Mesodermal cell (in vitro differentiated cells): ENCODE measurements at regions not wholly inside any gene's neighbourhood (a gene's known extent, or its start where the extent isn't known, plus 50 kb on each side); places are given as distances from the start of the nearest gene placed in this dataset.

Experiments used
- H3K27ac ChIP-seq: 2 replicates; pipeline ENCODE4 v1.7.0; 2013; ENCODE audit warnings: mild to moderate bottlenecking, low read depth, low read length, moderate library complexity; ENCODE audit not compliant: severe bottlenecking
- H3K36me3 ChIP-seq: 2 replicates; pipeline ENCODE4 v1.7.1; 2013; ENCODE audit warnings: mild to moderate bottlenecking, low read length, moderate library complexity; ENCODE audit not compliant: control insufficient read depth, insufficient read depth
- H3K4me1 ChIP-seq: one replicate; pipeline ENCODE4 v1.7.1; 2013; ENCODE audit warnings: mild to moderate bottlenecking, low read length; ENCODE audit not compliant: insufficient read depth, control insufficient read depth, poor library complexity, severe bottlenecking
- H3K4me3 ChIP-seq: 2 replicates; pipeline ENCODE4 v1.7.0; 2013; ENCODE audit warnings: low read length, control low read depth, mild to moderate bottlenecking; ENCODE audit not compliant: insufficient read depth, poor library complexity, severe bottlenecking; ENCODE audit errors: extremely low read depth
- H3K9me3 ChIP-seq: 2 replicates; pipeline ENCODE4 v1.7.1; 2013; ENCODE audit warnings: mild to moderate bottlenecking, low read length, moderate library complexity; ENCODE audit not compliant: control insufficient read depth
- WGBS, 2 experiments: methylation state at CpG; one replicate each; pipeline ENCODE4 v1.1.5; 2013; ENCODE audit warnings: missing lambda C conversion rate in 2 of 2; ENCODE audit not compliant: insufficient coverage in 2 of 2; 5-methylcytosine and 5-hydroxymethylcytosine counted together

DNA sequence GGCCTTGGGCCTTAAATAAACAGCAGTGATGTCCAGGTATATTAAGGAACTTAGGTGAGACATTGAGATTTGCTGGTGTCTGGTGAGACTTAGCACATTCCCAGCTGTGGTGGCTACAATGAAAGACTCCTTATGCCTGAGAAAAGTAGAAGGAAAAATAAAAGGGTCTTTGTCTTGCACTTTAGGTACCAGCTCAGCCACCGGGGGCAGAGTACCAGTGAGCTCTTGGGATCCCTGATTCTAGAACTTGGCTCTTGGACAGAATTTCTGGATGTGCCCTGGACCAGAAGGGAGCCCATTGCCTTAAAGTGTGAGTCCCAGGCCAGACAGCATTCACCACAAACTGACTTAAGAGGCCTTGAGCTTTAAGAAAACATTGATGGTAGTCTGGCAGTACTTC is 1038.7 kb downstream of the SORCS3 start:
- 71 to 89% methylated on average over 1 of the region's 1 CpG for WGBS, 2 experiments
- Histone ChIP-seq H3K27ac (no peak overlapping the region), H3K9me3 (peaks cover 4% of the 10 kb centered on the region), H3K4me3 (no peak overlapping the region), H3K36me3 (no peaks in the 10 kb centered on the region), H3K4me1 (no peaks in the 10 kb centered on the region)

DNA sequence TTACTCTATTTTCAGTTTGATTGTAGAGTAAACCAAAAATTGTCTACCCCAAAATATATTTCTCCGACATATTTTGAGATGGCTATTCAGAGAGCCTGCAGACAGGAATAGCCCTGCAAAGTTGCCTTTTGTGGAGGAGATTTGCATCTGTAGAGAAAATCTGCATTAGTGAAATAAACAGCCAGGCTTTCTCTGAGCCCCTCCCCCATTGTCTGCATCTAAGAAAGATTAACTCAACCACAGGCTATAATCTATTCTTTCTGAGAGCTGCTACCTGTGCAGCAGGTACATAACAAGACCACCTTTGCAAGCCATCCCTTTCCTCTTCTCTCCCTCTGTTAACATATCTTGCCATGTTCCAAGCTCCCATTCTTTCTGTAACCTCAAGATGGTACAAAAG is 1034.2 kb downstream of the SORCS3 start:
- Histone ChIP-seq H3K9me3 (peaks cover 4% of the 10 kb centered on the region), H3K27ac (no peak overlapping the region), H3K36me3 (no peaks in the 10 kb centered on the region), H3K4me3 (no peak overlapping the region), H3K4me1 (no peaks in the 10 kb centered on the region)
- no CpG with 5 or more reads among the region's 1 CpG for WGBS, 2 experiments

DNA sequence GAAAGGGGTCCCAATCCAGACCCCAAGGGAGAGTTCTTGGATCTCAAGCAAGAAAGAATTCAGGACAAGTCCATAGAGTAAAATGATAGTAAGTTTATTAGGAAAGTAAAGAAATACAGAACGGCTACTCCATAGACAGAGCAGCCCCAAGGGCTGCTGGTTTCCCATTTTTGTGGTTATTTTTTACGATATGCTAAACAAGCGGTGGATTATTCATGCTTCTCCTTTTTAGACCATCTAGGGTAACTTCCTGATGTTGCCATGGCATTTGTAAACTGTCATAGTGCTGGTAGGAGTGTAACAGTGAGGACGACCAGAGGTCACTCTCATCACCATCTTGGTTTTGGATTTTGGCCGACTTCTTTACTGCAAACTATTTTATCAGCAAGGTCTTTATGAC is 1033.4 kb downstream of the SORCS3 start:
- H3K9me3 ChIP-seq, result peaks cover 4% of the 10 kb centered on the region
- H3K36me3 ChIP-seq, result no peaks in the 10 kb centered on the region
- H3K27ac ChIP-seq, result no peak overlapping the region
- 90 to 93% methylated on average over 2 to 5 of the region's 5 CpGs for WGBS, 2 experiments
- no peak overlapping the region for H3K4me3 ChIP-seq
- H3K4me1 ChIP-seq, result no peaks in the 10 kb centered on the region

DNA sequence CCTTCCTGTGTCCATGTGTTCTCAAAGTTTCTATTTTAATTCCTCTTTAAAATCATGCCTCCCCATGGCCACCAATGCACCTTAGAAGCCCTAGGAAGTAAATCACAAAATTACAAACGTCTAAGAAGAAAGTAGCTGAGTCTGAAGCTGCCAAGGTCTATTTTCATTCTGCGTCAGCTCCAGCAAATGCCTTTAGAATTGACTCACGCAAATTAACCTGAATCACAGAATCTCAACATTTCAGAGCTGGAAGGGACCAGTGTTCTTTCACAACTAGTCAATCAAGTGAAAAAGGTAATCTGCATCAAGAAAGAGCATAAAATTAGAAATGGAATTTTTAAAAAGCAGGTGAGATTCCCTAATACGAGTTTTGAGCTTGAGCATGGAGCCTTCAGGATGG is 1017.6 kb downstream of the SORCS3 start:
- WGBS, 2 experiments, result 77 to 83% methylated on average over 3 to 4 of the region's 4 CpGs
- no peaks in the 10 kb centered on the region for H3K9me3 ChIP-seq
- H3K27ac ChIP-seq, result no peak overlapping the region
- no peaks in the 10 kb centered on the region for H3K36me3 ChIP-seq
- H3K4me3 ChIP-seq, result no peak overlapping the region
- H3K4me1 ChIP-seq, result no peaks in the 10 kb centered on the region

DNA sequence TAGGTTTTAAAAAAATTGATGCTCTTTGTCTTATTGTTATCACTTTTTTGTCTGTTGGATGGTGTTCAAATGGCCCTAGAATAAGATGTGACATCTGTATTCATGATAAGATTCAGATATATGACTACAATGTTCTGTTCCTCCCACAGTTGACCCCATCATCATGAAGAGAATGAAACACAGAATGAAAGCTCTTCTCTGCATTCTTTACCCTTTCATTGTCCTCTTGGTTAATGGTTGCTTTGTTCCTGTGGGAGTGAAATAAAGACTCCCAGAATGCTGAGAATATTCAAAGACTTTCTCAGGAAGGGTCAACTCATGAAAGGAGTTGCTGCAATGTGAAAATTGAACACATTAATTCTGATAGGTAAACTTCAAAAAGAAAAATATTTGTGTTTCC is 1015.8 kb downstream of the SORCS3 start:
- Histone ChIP-seq H3K9me3 (no peaks in the 10 kb centered on the region), H3K4me1 (no peaks in the 10 kb centered on the region), H3K36me3 (no peaks in the 10 kb centered on the region), H3K4me3 (no peak overlapping the region), H3K27ac (no peak overlapping the region)

DNA sequence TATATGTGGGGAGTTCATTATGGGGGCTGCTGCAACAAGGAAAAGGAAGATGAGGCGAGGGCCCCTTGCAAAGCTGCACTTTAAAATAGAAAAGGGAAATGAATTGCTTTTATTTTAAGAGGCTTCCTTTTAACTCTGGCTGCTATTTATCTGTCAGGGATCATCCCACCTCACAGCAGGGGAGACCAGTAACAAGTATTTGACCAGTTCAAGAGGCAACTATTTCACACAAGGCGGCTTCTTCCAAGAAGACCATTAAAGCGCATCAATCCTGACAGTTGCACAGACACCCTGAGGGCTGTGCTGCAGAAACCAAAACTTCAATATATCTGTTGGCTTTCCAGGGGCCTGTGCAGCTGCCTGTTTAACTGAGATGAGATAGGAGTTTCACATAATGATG is 1009.2 kb downstream of the SORCS3 start:
- Histone ChIP-seq H3K4me3 (no peak overlapping the region), H3K9me3 (no peaks in the 10 kb centered on the region), H3K36me3 (no peaks in the 10 kb centered on the region), H3K4me1 (peaks cover 10% of the 10 kb centered on the region), H3K27ac (peak overlapping the region; percentile 18)
- WGBS, 2 experiments, result 46 to 67% methylated on average over 2 of the region's 3 CpGs

DNA sequence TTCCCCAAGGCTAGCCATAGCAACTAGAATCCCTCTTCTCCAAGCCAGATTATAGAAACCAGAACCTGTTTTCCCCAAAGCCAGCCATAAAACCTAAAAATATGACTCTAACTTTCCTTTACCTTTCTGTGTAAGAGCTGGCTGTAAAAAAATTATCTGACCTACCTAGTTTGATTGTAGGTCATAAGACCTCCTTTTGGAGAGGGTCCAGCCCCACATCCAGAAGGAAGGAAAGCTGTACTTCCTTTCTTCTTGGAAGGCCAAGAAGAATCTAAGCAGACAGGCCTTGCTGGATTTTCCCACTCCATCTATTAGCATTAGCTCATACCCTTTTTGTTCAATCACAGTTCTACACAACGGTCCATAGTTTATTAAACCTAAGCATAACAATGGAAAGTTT is 1006.3 kb downstream of the SORCS3 start:
- Histone ChIP-seq H3K36me3 (no peaks in the 10 kb centered on the region), H3K4me1 (peaks cover 10% of the 10 kb centered on the region), H3K27ac (no peak overlapping the region), H3K9me3 (no peaks in the 10 kb centered on the region), H3K4me3 (no peak overlapping the region)
- no CpG with 5 or more reads among the region's 1 CpG for WGBS, 2 experiments

DNA sequence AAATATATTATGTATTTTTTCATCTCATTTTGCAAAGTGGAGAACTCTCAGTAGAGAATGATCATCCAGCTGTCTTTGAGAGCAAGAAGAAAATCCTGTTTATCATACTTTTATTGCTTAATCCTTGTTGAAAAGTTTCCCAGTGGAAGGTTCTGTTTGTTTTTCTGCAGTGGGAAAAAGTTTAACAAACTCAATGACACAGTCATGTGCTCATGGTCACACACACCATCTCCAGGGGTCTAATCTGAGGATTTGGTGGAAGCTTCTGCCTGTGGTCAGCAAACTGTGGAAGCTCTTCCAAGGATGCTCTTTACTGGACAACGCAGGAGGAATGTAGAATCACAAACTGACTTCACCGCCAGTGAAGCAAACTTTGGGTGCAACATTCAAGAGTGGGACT is 1003.9 kb downstream of the SORCS3 start:
- H3K9me3 ChIP-seq, result no peaks in the 10 kb centered on the region

DNA sequence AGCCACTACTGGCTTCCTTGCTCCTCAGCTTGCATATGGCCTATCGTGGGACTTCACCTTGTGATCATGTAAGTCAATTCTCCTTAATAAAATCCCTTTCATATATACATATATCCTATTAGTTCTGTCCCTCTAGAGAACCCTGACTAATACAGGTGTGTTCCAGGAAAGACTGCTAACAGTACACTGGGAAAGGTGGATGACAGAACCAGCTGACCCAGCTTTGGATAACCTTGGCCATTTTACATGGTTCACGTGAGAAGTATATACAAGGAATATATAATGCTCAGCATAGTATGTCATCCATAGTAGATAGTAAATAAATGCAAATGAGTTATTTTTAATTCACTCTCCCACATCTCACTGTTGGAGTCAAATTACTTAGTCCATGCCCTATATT is 1003.5 kb downstream of the SORCS3 start:
- Histone ChIP-seq H3K4me1 (peaks cover under 1% of the 10 kb centered on the region), H3K9me3 (no peaks in the 10 kb centered on the region), H3K36me3 (no peaks in the 10 kb centered on the region), H3K27ac (no peak overlapping the region), H3K4me3 (no peak overlapping the region)
- WGBS, 2 experiments, result 100% methylated on average over 1 of the region's 2 CpGs; no CpG with 5 or more reads in 1 of the 2 experiments

More for the DNA sequence above, 1003.9 kb downstream of the SORCS3 start:
- Histone ChIP-seq H3K36me3 (no peaks in the 10 kb centered on the region), H3K4me3 (no peak overlapping the region), H3K27ac (no peak overlapping the region), H3K4me1 (peaks cover 5% of the 10 kb centered on the region)
- 92 to 100% methylated on average over 2 of the region's 2 CpGs for WGBS, 2 experiments

DNA sequence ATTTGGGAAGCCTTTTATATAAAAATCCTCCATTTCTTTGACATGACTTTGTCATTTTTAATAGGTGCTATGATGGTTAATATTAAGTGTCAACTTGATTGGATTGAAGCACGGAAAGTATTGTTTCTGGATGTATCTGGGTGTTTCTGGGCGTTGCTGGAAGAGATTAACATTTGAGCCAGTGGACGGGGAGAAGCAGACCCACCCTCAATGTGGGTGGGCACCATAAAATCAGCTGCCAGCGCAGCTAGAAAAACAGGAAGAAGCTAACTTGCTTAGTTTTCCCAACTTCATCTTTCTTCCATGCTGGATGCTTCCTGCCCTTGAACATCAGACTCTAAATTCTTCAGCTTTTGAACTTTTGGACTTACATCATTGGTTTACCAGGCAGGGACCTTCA is 1003.0 kb downstream of the SORCS3 start:
- 91% methylated on average over 4 of the region's 4 CpGs for WGBS, 2 experiments
- no peak overlapping the region for H3K4me3 ChIP-seq
- H3K36me3 ChIP-seq, result no peaks in the 10 kb centered on the region
- H3K27ac ChIP-seq, result no peak overlapping the region
- no peaks in the 10 kb centered on the region for H3K4me1 ChIP-seq
- no peaks in the 10 kb centered on the region for H3K9me3 ChIP-seq

DNA sequence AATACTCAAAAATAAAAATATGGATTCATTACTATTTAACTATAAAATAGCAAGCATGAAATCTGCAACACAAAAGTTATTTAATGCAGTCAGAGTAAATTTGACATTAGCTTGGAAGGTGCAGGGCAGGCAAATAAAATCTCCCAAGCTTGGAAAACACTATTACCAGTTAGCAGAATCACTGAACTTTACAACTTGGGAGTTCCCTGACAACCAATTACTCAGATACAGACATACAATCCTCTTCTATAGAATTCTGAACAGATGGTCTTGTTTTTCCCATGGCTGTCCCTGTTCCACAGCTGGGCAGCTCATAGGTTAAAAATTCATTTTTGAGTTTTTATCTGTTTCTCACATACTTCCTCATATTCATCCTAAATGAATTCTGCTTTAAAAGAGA is 1002.6 kb downstream of the SORCS3 start:
- H3K27ac ChIP-seq, result no peak overlapping the region
- no peak overlapping the region for H3K4me3 ChIP-seq
- H3K36me3 ChIP-seq, result no peaks in the 10 kb centered on the region
- no peaks in the 10 kb centered on the region for H3K9me3 ChIP-seq
- no peaks in the 10 kb centered on the region for H3K4me1 ChIP-seq

DNA sequence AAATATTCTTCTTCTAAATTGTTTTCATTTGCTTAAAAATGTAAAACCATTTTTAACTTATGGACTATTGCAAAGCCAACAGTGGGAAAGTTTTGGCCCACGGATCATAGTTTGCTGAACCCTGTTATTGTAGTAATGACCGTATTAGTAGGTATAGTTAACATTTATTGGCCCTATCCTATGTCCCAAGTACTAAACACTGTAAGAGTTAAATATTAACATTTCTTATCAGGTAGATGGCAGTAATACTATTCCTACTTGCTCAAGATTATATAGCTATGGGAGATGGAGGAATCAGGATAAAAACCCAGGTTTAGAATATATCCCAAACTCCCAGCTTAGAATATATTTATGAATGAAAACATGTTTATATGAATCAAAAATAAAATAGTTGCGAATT is 993.2 kb downstream of the SORCS3 start:
- 100% methylated on average over 1 of the region's 3 CpGs; no CpG with 5 or more reads in 1 of the 2 experiments for WGBS, 2 experiments
- no peaks in the 10 kb centered on the region for H3K4me1 ChIP-seq
- no peaks in the 10 kb centered on the region for H3K36me3 ChIP-seq
- H3K4me3 ChIP-seq, result no peak overlapping the region
- H3K27ac ChIP-seq, result no peak overlapping the region
- H3K9me3 ChIP-seq, result no peaks in the 10 kb centered on the region
